HG03432 (cell line): ENCODE measurements at regions not wholly inside any gene's neighbourhood (a gene's known extent, or its start where the extent isn't known, plus 50 kb on each side); places are given as distances from the start of the nearest gene placed in this dataset.
A peak's percentile ranks its signal among the peaks of the same experiment; 100 is the strongest.
"Not testable (repeated sequence)": the region's sequence is repeated elsewhere in the genome, so short reads cannot be mapped to it uniquely, and the experiment has no call there.

Experiments used
- ATAC-seq: cut with Tn5 transposase; IDR thresholded peaks from one replicate; pipeline ENCODE4 v1.9.1; 2021; ENCODE audit warnings: mild to moderate bottlenecking, moderate library complexity; ENCODE audit not compliant: unreplicated experiment

- ATAC-seq: no peak
Observed at GRCh38 chr7:130845581-130846085, 111.6 kb upstream of the KLF14 start.

- no peak for ATAC-seq
Observed at GRCh38 chr7:130849604-130850003, 115.6 kb upstream of the KLF14 start.

GRCh38 chr7:130850956-130851355, 116.9 kb upstream of the KLF14 start:
- ATAC-seq: no peak

GRCh38 chr7:130852867-130853266, 118.9 kb upstream of the KLF14 start:
- ATAC-seq: no peak

GRCh38 chr7:130853503-130854279, 119.7 kb upstream of the KLF14 start:
- no peak for ATAC-seq

GRCh38 chr7:130854481-130854880, 120.5 kb upstream of the KLF14 start:
- no peak for ATAC-seq

- no peak for ATAC-seq
Observed at GRCh38 chr7:130856866-130857265, 122.9 kb upstream of the KLF14 start.

- ATAC-seq: not testable (repeated sequence)
Observed at GRCh38 chr7:130860832-130861231, 126.8 kb upstream of the KLF14 start.

- ATAC-seq: no peak
Observed at GRCh38 chr7:130865408-130866236, 131.6 kb upstream of the KLF14 start.

- ATAC-seq: no peak
Observed at GRCh38 chr7:130867039-130867438, 133.0 kb upstream of the KLF14 start.

- no peak for ATAC-seq
Observed at GRCh38 chr7:130867581-130868136, 133.7 kb upstream of the KLF14 start.

GRCh38 chr7:130868139-130868538, 134.1 kb upstream of the KLF14 start:
- no peak for ATAC-seq

GRCh38 chr7:130869918-130870317, 135.9 kb upstream of the KLF14 start:
- no peak for ATAC-seq

- ATAC-seq: no peak
Observed at GRCh38 chr7:130872341-130872740, 138.3 kb upstream of the KLF14 start.

- ATAC-seq: no peak
Observed at GRCh38 chr7:130872756-130873448, 138.9 kb upstream of the KLF14 start.

GRCh38 chr7:130874071-130874915, 140.3 kb upstream of the KLF14 start:
- no peak for ATAC-seq

- peak; percentile 75 for ATAC-seq
Observed at GRCh38 chr7:130875265-130875741, 141.3 kb upstream of the KLF14 start.

GRCh38 chr7:130875901-130876300, 141.9 kb upstream of the KLF14 start:
- ATAC-seq: no peak

GRCh38 chr7:130877236-130877990, 143.4 kb upstream of the KLF14 start:
- ATAC-seq: no peak
